ENCODE measurements at regions not wholly inside any gene's neighbourhood (a gene's known extent, or its start where the extent isn't known, plus 50 kb on each side); places are given as distances from the start of the nearest gene placed in this dataset.

- DNase-seq: no peak
These were observed 115.1 kb downstream of the RHOU start for GRCh38 chr1:228850141-228851100.

- no peak for DNase-seq
These were observed 115.9 kb downstream of the RHOU start for GRCh38 chr1:228851193-228851592.

- no peak for DNase-seq
These were observed 116.3 kb downstream of the RHOU start for GRCh38 chr1:228851618-228852017.

GRCh38 chr1:228852024-228852423 is 116.7 kb downstream of the RHOU start:
- DNase-seq: no peak

- DNase-seq: no peak
These were observed 117.3 kb downstream of the RHOU start for GRCh38 chr1:228852511-228853088.

- no peak for DNase-seq
These were observed 117.9 kb downstream of the RHOU start for GRCh38 chr1:228853191-228853590.

GRCh38 chr1:228853637-228854036 is 118.4 kb downstream of the RHOU start:
- no peak for DNase-seq

GRCh38 chr1:228854907-228855306 is 119.6 kb downstream of the RHOU start:
- DNase-seq: no peak

GRCh38 chr1:228857611-228858010 is 122.3 kb downstream of the RHOU start:
- DNase-seq: no peak

- DNase-seq: no peak
These were observed 125.9 kb downstream of the RHOU start for GRCh38 chr1:228860911-228861831.

GRCh38 chr1:228861832-228862180 is 126.5 kb downstream of the RHOU start:
- no peak for DNase-seq

GRCh38 chr1:228862542-228863505 is 127.5 kb downstream of the RHOU start:
- DNase-seq: no peak

- DNase-seq: no peak
These were observed 128.5 kb downstream of the RHOU start for GRCh38 chr1:228863776-228864175.

GRCh38 chr1:228865627-228866330 is 130.5 kb downstream of the RHOU start:
- no peak for DNase-seq

- no peak for DNase-seq
These were observed 131.2 kb downstream of the RHOU start for GRCh38 chr1:228866468-228866867.

- no peak for DNase-seq
These were observed 132.1 kb downstream of the RHOU start for GRCh38 chr1:228867108-228867950.

GRCh38 chr1:228867951-228868730 is 132.9 kb downstream of the RHOU start:
- no peak for DNase-seq

GRCh38 chr1:228868731-228869024 is 133.4 kb downstream of the RHOU start:
- no peak for DNase-seq

GRCh38 chr1:228869312-228869824 is 134.1 kb downstream of the RHOU start:
- no peak for DNase-seq
